Epithelial cell of esophagus (primary cell): ENCODE measurements at regions not wholly inside any gene's neighbourhood (a gene's known extent, or its start where the extent isn't known, plus 50 kb on each side); places are given as distances from the start of the nearest gene placed in this dataset.
A peak's percentile ranks its signal among the peaks of the same experiment; 100 is the strongest.

ENCODE experiments used
- DNase-seq: peaks from one replicate; pipeline ENCODE4 v3.0.0; 2010; ENCODE audit warnings: low read depth
- H3K4me3 ChIP-seq: 2 replicates; pipeline ENCODE4 v1.5.1; 2011; ENCODE audit warnings: mild to moderate bottlenecking, low read length, control low read depth
- CTCF ChIP-seq: IDR thresholded peaks from 2 replicates; pipeline ENCODE4 v1.5.1; 2011; ENCODE audit warnings: low read depth, mild to moderate bottlenecking, low read length, control low read depth, inconsistent platforms; ENCODE audit not compliant: insufficient read depth; ENCODE audit errors: missing control alignments

GRCh38 chr9:14462950-14463349 is 149.0 kb upstream of the NFIB start:
- no peak overlapping the region for H3K4me3 ChIP-seq
- TF ChIP-seq CTCF: no peak
- DNase-seq: no peak

GRCh38 chr9:14455243-14455642 is 141.3 kb upstream of the NFIB start:
- no peak for TF ChIP-seq CTCF
- DNase-seq: peak; percentile 38
- H3K4me3 ChIP-seq: no peak overlapping the region

GRCh38 chr9:14453286-14453685 is 139.3 kb upstream of the NFIB start:
- TF ChIP-seq CTCF: no peak
- H3K4me3 ChIP-seq: no peak overlapping the region
- DNase-seq: no peak

- TF ChIP-seq CTCF: no peak
Measured at GRCh38 chr9:14452539-14452938, 138.6 kb upstream of the NFIB start.

GRCh38 chr9:14451949-14452348 is 138.0 kb upstream of the NFIB start:
- DNase-seq: no peak
- TF ChIP-seq CTCF: no peak

More at GRCh38 chr9:14452539-14452938, 138.6 kb upstream of the NFIB start:
- no peak overlapping the region for H3K4me3 ChIP-seq
- DNase-seq: peak; percentile 60

GRCh38 chr9:14447103-14447502 is 133.2 kb upstream of the NFIB start:
- no peak for DNase-seq
- no peak for TF ChIP-seq CTCF
- no peak overlapping the region for H3K4me3 ChIP-seq

More at GRCh38 chr9:14451949-14452348, 138.0 kb upstream of the NFIB start:
- no peak overlapping the region for H3K4me3 ChIP-seq

GRCh38 chr9:14445946-14446345 is 132.0 kb upstream of the NFIB start:
- H3K4me3 ChIP-seq: no peak overlapping the region
- DNase-seq: no peak
- TF ChIP-seq CTCF: no peak
